Endothelial cell (in vitro differentiated cells): ENCODE measurements at regions not wholly inside any gene's neighbourhood (a gene's known extent, or its start where the extent isn't known, plus 50 kb on each side); places are given as distances from the start of the nearest gene placed in this dataset.
A peak's percentile ranks its signal among the peaks of the same experiment; 100 is the strongest.

Source experiments
- DNase-seq: peaks from one replicate; pipeline ENCODE4 v3.0.0; 2021; ENCODE audit warnings: low spot score
- H3K27ac Mint-ChIP-seq: one replicate; pipeline ENCODE4 v1.8.0; 2021; ENCODE audit warnings: mixed read lengths, inconsistent platforms; ENCODE audit not compliant: unreplicated experiment
- H3K27me3 Mint-ChIP-seq: one replicate; pipeline ENCODE4 v1.8.0; 2021; ENCODE audit warnings: mild to moderate bottlenecking, moderate library complexity, mixed read lengths, inconsistent platforms; ENCODE audit not compliant: unreplicated experiment
- H3K36me3 Mint-ChIP-seq: one replicate; pipeline ENCODE4 v1.8.0; 2021; ENCODE audit warnings: mild to moderate bottlenecking, low read depth, mixed read lengths, inconsistent platforms; ENCODE audit not compliant: unreplicated experiment
- H3K4me1 Mint-ChIP-seq: one replicate; pipeline ENCODE4 v1.8.0; 2021; ENCODE audit warnings: mild to moderate bottlenecking, mixed read lengths, inconsistent platforms; ENCODE audit not compliant: unreplicated experiment
- H3K4me3 Mint-ChIP-seq: one replicate; pipeline ENCODE4 v1.8.0; 2021; ENCODE audit warnings: mild to moderate bottlenecking, mixed read lengths, inconsistent platforms; ENCODE audit not compliant: unreplicated experiment
- H3K9me3 Mint-ChIP-seq: one replicate; pipeline ENCODE4 v1.8.0; 2021; ENCODE audit warnings: mixed read lengths, inconsistent platforms; ENCODE audit not compliant: unreplicated experiment
- CTCF ChIP-seq: fragments of 200-600 bp; sonication (generic); IDR thresholded peaks from one replicate; pipeline ENCODE4 v1.5.0; 2021; ENCODE audit warnings: antibody characterized with exemption; ENCODE audit not compliant: unreplicated experiment

GRCh38 chr4:123546573-123547060, 150.0 kb downstream of the SPRY1 start:
- no peak for DNase-seq
- Mint-ChIP-seq H3K4me1 (peaks cover 31% of the 10 kb centered on the region), H3K4me3 (no peak overlapping the region), H3K27ac (no peak overlapping the region), H3K9me3 (no peaks in the 10 kb centered on the region), H3K27me3 (peaks cover 3% of the 10 kb centered on the region), H3K36me3 (no peaks in the 10 kb centered on the region)
- no peak for TF ChIP-seq CTCF

GRCh38 chr4:123547216-123548165, 150.9 kb downstream of the SPRY1 start:
- Mint-ChIP-seq H3K36me3 (no peaks in the 10 kb centered on the region), H3K9me3 (no peaks in the 10 kb centered on the region), H3K27ac (no peak overlapping the region), H3K27me3 (peaks cover 3% of the 10 kb centered on the region), H3K4me3 (no peak overlapping the region), H3K4me1 (peaks cover 33% of the 10 kb centered on the region)
- peak; percentile 9 for DNase-seq
- no peak for TF ChIP-seq CTCF

- TF ChIP-seq CTCF: no peak
- Mint-ChIP-seq H3K27ac (no peak overlapping the region), H3K36me3 (no peaks in the 10 kb centered on the region), H3K9me3 (no peaks in the 10 kb centered on the region), H3K4me3 (no peak overlapping the region), H3K27me3 (peaks cover 3% of the 10 kb centered on the region), H3K4me1 (peaks cover 38% of the 10 kb centered on the region)
- no peak for DNase-seq
Measured at GRCh38 chr4:123553279-123553678, 156.7 kb downstream of the SPRY1 start.

- no peak overlapping the region for H3K27ac Mint-ChIP-seq
- H3K27me3 Mint-ChIP-seq: peaks cover 3% of the 10 kb centered on the region
- TF ChIP-seq CTCF: no peak
- no peak overlapping the region for H3K4me3 Mint-ChIP-seq
- H3K36me3 Mint-ChIP-seq: no peaks in the 10 kb centered on the region
- H3K9me3 Mint-ChIP-seq: no peaks in the 10 kb centered on the region
- peaks cover 38% of the 10 kb centered on the region for H3K4me1 Mint-ChIP-seq
- DNase-seq: no peak
Measured at GRCh38 chr4:123553733-123554637, 157.4 kb downstream of the SPRY1 start.
